Non-pigmented ciliary epithelial cell (primary cell): ENCODE measurements at regions not wholly inside any gene's neighbourhood (a gene's known extent, or its start where the extent isn't known, plus 50 kb on each side); places are given as distances from the start of the nearest gene placed in this dataset.

Experiments used
- DNase-seq: peaks from one replicate; pipeline ENCODE4 v3.0.0-alpha.2; 2010; ENCODE audit warnings: low read depth

DNA sequence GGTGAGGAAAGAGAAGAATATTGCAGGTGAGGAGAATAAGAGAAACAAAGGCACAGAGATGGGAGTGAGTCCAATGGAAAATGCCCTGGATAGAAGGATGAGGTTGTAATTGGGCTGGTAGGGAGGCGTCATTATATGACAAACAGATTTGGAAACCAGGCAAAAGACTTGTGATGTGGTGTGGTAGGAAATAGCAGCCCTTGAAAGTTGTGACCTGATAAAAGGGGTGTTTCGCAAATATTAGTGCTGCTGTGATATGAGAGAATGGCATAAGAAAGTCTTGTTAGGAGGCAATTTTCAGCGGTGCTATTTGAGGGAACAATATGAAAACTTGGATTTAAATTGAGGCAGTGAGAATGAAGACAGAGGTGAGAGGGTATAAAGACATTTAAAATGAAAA, 217.5 kb upstream of the ACTBL2 start:
- DNase-seq: no peak

GRCh38 chr5:57698802-57699201, 216.2 kb upstream of the ACTBL2 start:
- DNase-seq: no peak

DNA sequence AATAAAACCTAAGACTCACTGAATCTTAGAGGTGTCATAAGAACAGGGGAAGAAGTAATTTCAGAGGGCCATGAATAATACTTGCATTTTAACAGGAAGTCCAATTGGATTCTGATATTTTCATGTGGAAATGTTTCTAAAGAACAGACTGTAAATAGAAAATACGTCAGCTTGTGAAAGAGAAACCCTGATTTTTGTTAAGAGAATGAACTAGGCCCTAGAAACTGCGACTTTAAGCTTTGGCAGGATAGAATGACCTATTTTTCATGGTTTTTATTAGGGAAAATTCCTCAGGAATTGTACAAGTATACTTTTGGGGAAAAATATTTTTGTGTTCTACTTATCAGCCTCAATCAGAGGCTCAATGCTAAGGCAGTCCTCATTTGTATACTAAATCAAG, 215.5 kb upstream of the ACTBL2 start:
- DNase-seq: no peak

GRCh38 chr5:57696825-57697570, 214.4 kb upstream of the ACTBL2 start:
- no peak for DNase-seq

GRCh38 chr5:57696389-57696769, 213.8 kb upstream of the ACTBL2 start:
- no peak for DNase-seq

DNA sequence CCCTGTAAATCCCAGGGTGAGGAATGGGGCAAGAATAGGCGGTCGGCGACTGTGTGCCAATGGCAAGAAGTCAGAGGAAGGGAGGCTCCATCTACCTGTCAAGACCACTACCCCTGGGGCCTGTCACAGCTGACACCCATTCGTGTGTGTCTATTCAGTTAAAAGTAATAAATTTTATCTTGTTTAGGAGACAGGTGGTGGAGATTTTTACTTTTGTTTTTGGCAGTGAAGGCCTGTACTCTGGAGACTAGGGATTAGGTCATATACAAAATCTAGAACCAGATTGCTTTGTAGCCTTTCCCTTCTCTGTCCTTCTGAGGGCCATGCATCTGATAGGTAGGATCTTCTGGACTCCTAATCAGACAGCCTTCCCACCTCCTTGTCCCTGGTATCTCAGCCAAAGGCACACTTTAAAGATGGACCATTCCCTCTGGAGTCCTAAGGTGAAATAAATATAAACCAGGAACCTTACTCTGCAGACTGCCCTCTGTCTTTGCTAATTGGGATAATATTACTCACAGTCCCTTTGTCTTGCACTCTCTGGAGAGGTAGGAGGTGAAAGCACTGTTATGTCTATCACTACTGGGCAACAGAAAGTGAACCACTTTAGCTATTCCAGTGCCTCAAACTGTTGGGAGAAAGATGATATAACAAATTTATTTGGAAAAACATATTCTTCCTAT, 213.2 kb upstream of the ACTBL2 start:
- no peak for DNase-seq

DNA sequence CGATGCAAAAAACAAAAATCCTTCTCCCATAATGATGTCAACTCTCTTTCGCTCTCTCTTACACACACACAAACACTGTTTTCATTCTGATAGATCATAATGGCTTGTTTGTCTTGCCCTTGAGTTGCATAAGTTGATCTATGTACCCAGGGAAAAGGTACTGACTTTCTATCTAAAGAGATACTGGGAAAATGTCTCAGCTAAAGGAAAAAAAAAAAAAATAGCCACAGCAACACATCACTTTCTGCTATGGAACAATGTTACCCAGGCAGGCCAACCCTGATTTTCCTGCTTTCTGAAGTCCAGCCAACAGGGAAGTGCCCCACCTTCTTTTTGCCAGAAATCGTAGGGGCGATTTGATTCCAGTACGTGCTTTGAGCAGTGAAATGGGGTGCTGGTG, 212.6 kb upstream of the ACTBL2 start:
- no peak for DNase-seq

DNA sequence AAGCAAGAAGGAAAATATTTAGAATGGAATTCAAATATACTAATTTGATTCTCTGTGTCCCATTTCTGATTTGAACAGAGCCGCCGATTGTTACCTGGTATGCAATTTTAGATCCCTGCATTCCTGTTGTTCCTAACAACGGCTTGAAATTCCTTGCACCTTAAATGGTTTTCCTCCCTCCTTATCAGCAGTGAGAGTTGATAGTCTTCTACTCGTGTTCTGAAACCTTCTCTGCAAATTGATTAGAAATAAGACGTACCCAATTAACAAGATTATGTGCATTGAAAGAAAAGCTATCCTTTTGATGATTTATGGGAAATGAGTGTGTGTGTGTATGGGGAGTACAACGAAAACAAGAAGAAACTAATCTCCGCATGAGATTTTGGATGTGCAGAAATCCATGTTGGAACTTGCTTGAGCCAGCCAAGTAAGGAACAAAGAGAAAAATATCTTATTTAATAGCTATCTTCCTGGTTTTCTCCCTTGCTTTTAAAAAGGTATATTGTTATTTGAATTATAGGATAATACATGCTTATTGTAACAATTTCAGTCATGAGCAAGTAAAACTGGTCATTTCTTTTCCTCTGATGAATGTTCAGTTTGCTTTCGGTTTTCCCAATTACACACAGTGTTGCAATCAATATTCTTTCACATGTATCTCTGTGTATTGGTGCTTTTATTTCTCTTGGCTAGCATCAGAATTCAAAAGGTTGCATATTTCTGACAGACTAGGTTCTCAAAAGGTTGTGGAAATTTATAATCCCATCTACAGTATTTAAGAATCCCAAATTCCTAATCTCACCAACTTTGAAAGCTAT, 211.1 kb upstream of the ACTBL2 start:
- no peak for DNase-seq

DNA sequence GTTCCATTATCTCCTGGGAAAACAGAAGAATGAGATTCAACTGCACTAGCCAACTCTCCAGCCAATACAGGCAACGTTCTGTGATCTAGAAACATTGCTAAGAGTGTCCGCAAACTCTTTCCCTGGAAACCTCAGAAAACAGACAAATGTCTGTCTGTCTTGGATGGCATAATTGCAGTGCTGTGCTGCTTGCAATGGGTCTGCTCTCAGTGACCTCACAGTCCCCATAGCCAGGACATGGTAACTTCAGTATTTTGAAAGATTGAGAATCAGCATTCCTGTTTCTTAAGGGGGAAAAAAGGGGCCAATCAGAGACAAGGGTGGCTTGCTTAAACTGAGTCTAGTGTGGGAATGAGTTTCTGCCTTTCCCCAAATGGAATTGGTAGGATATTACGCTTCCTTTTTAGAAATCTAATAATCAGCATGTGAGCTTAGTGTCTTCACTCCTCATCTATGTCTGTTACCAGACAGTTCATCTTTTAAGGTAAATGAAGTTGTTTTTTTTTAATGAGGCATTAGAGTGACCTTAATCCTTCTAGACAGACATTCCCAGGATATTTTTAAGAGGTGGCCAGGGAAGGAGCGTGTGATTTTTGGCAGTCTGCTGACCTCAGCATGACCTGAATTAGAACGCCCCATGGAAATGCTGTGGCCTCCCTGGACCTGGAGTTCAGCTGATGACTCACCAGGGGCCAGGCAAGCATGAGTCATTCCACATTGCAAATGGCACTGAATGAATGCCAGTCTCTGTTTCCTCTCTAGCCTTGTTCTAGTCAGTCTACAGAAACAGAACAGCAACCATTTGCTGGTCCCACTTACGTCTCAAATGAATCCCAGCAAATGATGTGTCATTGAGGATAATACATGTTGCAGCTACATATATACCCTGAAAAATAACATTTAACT, 210.2 kb upstream of the ACTBL2 start:
- peak; percentile 89 for DNase-seq

DNA sequence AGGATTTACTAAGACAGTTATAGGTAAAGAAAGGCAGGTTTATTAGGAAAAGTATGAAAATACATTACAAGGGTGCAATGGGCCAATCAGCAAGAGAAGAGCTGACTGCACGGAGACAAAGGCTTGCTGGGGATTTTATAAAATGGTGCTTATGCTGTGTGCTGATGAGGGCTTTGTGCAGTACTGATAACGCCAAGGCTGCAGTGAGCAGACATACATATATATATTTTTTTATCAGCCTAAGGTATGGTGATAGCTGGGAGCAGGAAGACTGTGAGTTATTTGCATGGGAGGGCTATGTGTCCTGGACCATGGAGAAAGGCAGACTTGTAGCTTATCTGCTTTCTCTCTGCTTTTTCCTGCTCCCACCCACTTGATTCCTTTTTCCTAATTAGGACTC, 208.1 kb upstream of the ACTBL2 start:
- DNase-seq: no peak

DNA sequence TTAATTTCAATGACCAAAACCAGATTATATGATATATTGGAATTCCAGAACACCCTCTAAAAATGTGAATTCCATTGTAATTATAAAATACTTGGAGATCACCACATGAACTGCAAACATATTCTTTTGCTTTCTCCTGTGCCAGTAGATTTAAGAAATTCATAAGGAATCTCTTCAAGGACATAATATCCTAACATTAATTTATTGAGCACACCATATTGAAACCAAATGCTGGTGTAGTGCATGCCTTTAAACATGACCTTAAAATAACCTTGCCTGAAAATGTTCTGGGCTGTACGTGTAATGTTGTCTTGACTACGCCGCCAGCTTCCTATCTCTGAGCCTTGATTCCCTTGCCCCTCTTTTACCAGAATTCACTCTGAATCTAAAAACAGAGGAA, 205.0 kb upstream of the ACTBL2 start:
- no peak for DNase-seq

- DNase-seq: no peak
Observed at GRCh38 chr5:57685516-57686255, 203.1 kb upstream of the ACTBL2 start.

DNA sequence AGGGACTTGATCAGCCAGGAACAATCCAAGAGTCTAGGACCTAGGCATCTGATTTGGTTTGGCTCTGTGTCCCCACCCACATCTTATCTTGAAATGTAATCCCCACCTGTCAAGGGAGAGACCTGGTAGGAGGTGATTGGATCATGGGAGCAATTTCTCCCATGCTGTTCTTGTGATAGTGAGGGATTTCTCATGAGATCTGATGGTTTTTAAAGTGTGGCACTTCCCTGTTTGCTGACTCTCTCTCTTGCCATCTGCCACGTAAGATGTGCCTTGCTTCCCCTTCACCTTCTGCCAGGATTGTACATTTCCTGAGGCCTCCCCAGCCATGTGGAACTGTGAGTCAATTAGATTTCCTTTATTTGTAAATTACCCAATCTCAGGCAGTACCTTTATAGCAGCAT, 201.7 kb upstream of the ACTBL2 start:
- no peak for DNase-seq

DNA sequence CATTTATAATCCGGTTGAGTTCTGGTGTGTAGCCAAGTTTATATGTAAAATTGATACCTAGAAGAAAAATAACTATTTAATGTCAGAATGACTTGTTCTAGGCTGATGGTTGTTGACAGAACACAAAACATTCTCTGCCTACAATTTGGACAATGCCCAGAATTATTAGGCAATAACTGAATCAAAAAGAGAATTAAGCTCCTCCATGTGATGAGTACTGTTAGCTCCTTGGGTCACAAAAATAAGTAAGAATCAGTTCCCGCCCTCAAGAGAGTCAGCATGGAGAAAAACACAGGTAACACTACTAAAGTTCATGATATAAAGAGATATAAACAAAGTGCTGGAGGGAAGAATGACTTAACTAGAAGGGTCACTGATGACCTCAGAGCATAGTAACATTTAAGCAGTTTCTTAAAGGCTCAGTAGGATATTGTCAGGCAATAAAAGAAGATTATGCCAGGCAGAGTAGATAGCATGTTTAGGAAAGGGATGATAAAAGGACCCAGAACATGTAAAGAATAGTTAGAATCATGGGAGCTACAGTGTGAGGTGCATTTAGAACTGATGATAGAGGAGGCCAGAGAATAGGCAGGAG, 200.5 kb upstream of the ACTBL2 start:
- DNase-seq: no peak

DNA sequence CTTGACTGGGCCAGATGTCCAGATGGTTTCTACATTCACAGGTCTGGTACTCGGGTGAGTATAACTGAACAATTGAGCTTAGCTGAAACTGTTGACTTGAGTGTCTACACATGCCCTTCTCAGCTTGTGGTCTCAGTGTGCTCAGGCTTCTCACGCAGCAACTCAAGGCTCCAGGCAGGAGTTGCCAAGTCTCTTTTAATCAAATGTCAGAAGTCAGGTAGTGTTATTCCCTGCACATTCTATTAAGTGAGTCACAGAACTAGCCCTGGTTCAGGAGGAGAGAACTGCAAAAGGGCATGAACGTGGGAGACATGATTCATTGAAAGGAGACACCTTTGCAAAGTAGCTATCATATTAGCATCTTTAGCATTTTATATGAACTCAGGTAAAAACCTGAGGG, 199.3 kb upstream of the ACTBL2 start:
- DNase-seq: no peak

GRCh38 chr5:57680686-57681085, 198.1 kb upstream of the ACTBL2 start:
- DNase-seq: no peak

DNA sequence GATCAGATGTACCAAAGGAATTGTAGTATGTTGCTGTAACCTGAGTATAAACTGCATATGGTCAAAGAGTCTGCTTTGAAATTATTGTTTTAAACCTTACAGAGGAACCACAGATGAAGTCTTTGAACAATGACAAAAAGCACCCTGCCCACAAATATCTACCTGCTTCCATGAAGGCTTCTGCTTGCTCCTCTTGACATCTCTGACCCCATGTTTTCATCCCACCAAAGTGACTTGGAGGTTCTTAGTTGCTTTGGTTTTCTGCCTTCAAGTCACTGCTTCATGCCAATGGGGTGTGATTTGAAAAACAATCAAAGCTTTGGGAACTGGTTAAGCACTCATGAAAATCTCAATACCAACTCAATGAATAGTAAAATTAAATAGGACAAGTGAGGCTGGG, 194.6 kb upstream of the ACTBL2 start:
- DNase-seq: no peak

DNA sequence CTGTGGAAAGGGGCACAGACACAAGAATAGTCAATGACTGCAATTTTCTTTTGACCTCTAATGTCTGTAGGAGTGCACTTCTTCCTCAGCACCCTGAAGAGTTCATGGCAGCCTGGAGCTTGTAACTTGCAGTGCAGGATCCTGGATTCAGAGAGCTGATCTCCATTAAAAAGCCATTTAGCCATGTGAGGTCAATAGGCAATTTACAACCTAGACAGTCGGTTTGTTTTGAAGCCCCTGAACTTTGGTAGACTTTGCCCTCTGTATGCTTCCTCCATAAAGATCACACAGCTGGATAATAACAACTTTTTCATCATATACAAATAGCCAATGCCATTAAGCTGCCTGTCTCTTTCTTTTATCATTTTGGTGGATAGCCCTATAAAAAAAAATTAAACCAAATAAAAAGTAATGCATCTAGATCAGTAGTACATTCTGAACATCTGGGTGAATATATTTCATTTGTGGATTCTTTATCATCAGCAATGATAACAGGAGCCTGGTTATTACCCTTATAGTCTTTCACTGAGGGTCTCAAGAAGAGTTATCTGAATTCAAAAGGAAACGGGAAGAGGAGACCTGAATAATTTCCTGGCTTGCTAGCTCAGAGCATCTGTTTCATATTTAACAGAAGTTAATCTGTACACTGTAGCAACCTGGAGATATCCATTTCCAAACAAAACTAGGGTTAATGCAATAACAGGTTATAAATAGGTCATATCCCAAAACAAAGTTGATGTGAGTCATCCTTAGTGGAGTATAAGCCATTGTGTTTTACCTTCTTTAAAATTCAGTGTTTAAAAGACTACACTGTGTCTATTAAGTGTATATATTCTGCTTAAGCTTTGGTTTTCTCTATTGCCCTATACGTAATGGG, 193.8 kb upstream of the ACTBL2 start:
- no peak for DNase-seq

DNA sequence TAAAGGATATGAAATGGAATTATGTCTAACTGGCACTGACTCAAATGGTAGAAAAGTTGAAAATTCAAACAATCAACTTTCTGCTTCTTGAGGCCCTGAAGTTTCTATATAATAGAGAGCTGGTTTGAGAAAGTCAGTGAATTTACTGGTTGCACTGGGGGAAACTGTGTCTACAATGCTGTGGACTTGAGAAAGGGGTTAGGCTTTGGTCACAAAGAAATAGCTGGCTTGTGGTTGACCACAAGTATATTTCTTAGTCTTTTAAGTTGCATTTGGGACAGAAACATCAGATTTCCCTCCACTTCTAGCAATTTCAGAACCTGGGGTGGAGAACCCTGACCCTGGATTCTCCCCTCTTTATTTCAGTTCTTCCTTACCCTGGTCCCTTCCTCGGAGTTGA, 192.6 kb upstream of the ACTBL2 start:
- no peak for DNase-seq

DNA sequence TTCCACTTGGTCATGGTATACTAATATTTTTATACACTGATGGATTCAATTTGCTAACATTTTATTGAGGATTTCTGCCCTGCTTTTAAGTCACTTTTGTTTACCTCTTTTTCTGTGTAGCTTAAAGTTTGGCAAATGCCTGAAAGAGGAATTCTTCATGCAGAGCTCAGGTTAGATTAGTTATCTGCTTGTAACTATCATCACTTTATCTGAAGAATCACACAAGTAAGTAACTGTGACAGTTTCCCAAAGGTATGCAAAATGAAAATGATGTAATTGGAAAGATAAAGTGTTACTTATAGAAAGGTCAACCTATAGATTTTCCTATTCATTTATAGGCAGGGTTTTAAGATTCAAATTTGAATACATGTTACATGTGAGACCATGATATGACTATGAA, 188.8 kb upstream of the ACTBL2 start:
- no peak for DNase-seq
